Trophoblast cell (in vitro differentiated cells and primary cell): ENCODE measurements at regions not wholly inside any gene's neighbourhood (a gene's known extent, or its start where the extent isn't known, plus 50 kb on each side); places are given as distances from the start of the nearest gene placed in this dataset.
"Not testable (repeated sequence)": the region's sequence is repeated elsewhere in the genome, so short reads cannot be mapped to it uniquely, and the experiment has no call there.

Experiments used
- DNase-seq, 2 donors: peaks; one replicate each; pipeline ENCODE4 v3.0.0-alpha.2; 2016
- H2AFZ ChIP-seq: 2 replicates; pipeline ENCODE4 v1.6.1; 2013; ENCODE audit warnings: low read length, moderate library complexity, mild to moderate bottlenecking; ENCODE audit not compliant: insufficient read depth, poor library complexity
- H2AK5ac ChIP-seq: 2 replicates; pipeline ENCODE4 v1.6.1; 2013; ENCODE audit warnings: mild to moderate bottlenecking, low read length
- H2BK120ac ChIP-seq: 2 replicates; pipeline ENCODE4 v1.6.1; 2013; ENCODE audit warnings: low read length, mild to moderate bottlenecking, moderate library complexity; ENCODE audit not compliant: insufficient read depth, poor library complexity
- H2BK12ac ChIP-seq: 2 replicates; pipeline ENCODE4 v1.6.1; 2013; ENCODE audit warnings: mild to moderate bottlenecking, low read length, moderate library complexity
- H2BK5ac ChIP-seq: 2 replicates; pipeline ENCODE4 v1.6.1; 2013; ENCODE audit warnings: low read length, low read depth, moderate library complexity, mild to moderate bottlenecking; ENCODE audit not compliant: poor library complexity
- H3K14ac ChIP-seq: 2 replicates; pipeline ENCODE4 v1.6.1; 2013; ENCODE audit warnings: mild to moderate bottlenecking, low read length
- H3K18ac ChIP-seq: 2 replicates; pipeline ENCODE4 v1.6.1; 2013; ENCODE audit warnings: mild to moderate bottlenecking, low read length
- H3K23ac ChIP-seq: 2 replicates; pipeline ENCODE4 v1.6.1; 2013; ENCODE audit warnings: low read length
- H3K27ac ChIP-seq: 2 replicates; pipeline ENCODE4 v1.5.1; 2013; ENCODE audit warnings: low read depth, mild to moderate bottlenecking, inconsistent platforms, low read length, moderate library complexity
- H3K27me3 ChIP-seq: 2 replicates; pipeline ENCODE4 v1.6.1; 2013; ENCODE audit warnings: inconsistent platforms, mild to moderate bottlenecking, low read length, moderate library complexity; ENCODE audit not compliant: insufficient read depth
- H3K36me3 ChIP-seq, 2 experiments: 1 replicate in 1 of 2; 2 replicates in 1 of 2; pipeline ENCODE4 v1.6.1; 2013; ENCODE audit warnings: low read length in 2 of 2, mild to moderate bottlenecking in 2 of 2, moderate library complexity in 1 of 2; ENCODE audit not compliant: insufficient read depth in 2 of 2, control insufficient read depth in 1 of 2
- H3K4ac ChIP-seq: 2 replicates; pipeline ENCODE4 v1.6.1; 2013; ENCODE audit warnings: low read depth, mild to moderate bottlenecking, low read length, moderate library complexity
- H3K4me1 ChIP-seq, 2 experiments: 1 replicate in 1 of 2; 2 replicates in 1 of 2; pipeline ENCODE4 v1.6.1; 2013; ENCODE audit warnings: low read length in 2 of 2, mild to moderate bottlenecking in 2 of 2, moderate library complexity in 1 of 2; ENCODE audit not compliant: insufficient read depth in 2 of 2, control insufficient read depth in 1 of 2
- H3K4me2 ChIP-seq: 2 replicates; pipeline ENCODE4 v1.6.1; 2013; ENCODE audit warnings: inconsistent platforms, mild to moderate bottlenecking, low read length, moderate library complexity
- H3K4me3 ChIP-seq: 2 replicates; pipeline ENCODE4 v1.5.1; 2013; ENCODE audit warnings: mild to moderate bottlenecking, low read depth, low read length, inconsistent platforms
- H3K79me1 ChIP-seq: one replicate; pipeline ENCODE4 v1.6.1; 2013; ENCODE audit warnings: low read length
- H3K79me2 ChIP-seq: 2 replicates; pipeline ENCODE4 v1.6.1; 2013; ENCODE audit warnings: low read length, mild to moderate bottlenecking; ENCODE audit not compliant: control insufficient read depth, insufficient read depth, poor library complexity
- H3K9ac ChIP-seq: 2 replicates; pipeline ENCODE4 v1.6.1; 2013; ENCODE audit warnings: mild to moderate bottlenecking, low read length
- H3K9me3 ChIP-seq: 2 replicates; pipeline ENCODE4 v1.6.1; 2013; ENCODE audit warnings: low read depth, mild to moderate bottlenecking, control low read depth, inconsistent platforms, low read length; ENCODE audit not compliant: insufficient read depth
- H4K12ac ChIP-seq: 2 replicates; pipeline ENCODE4 v1.6.1; 2013; ENCODE audit warnings: low read depth, mild to moderate bottlenecking, low read length, moderate library complexity
- H4K8ac ChIP-seq: 2 replicates; pipeline ENCODE4 v1.6.1; 2013; ENCODE audit warnings: low read depth, mild to moderate bottlenecking, low read length, moderate library complexity
- H4K91ac ChIP-seq: one replicate; pipeline ENCODE4 v1.6.1; 2013; ENCODE audit warnings: low read depth, mild to moderate bottlenecking, low read length, moderate library complexity
- WGBS: extraction: QIAGEN DNeasy Blood & Tissue Kit; methylation state at CpG from one replicate; pipeline ENCODE4 v1.1.7; 2013; ENCODE audit warnings: missing lambda C conversion rate; ENCODE audit not compliant: insufficient read length, insufficient coverage; ENCODE audit errors: extremely low coverage; 5-methylcytosine and 5-hydroxymethylcytosine counted together

DNA sequence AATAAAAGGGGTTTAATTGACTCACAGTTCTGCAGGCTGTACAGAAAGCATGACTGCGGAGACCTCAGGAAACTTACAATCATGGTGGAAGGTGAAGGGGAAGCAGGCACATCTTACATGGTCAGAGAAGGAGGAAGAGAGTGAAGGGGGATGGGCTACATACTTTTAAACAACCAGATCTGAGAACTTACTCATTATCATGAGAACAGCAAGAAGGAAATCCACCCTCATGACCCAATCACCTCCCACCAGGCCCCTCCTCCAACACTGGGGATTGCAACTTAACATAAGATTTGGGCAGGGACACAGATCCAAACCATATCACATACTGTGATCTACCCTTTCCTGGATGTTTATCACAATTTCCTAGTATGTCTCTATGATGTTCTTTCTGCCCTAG lies 1093.0 kb upstream of the TMEM132C start:
- DNase-seq, H4K12ac ChIP-seq, H3K27ac ChIP-seq, H3K4ac ChIP-seq, H2BK120ac ChIP-seq, H3K9ac ChIP-seq, H2AK5ac ChIP-seq, H3K4me3 ChIP-seq, H3K79me1 ChIP-seq, H3K4me1 ChIP-seq, H3K23ac ChIP-seq, H3K79me2 ChIP-seq, H3K4me2 ChIP-seq, H2BK5ac ChIP-seq, H3K14ac ChIP-seq, H2BK12ac ChIP-seq, H2AFZ ChIP-seq, H3K18ac ChIP-seq, H4K91ac ChIP-seq, H4K8ac ChIP-seq, H3K27me3 ChIP-seq, H3K36me3 ChIP-seq: not testable (repeated sequence)
- peaks cover 18% of the 10 kb centered on the region for H3K9me3 ChIP-seq
- no CpG with 5 or more reads among the region's 1 CpG for WGBS

DNA sequence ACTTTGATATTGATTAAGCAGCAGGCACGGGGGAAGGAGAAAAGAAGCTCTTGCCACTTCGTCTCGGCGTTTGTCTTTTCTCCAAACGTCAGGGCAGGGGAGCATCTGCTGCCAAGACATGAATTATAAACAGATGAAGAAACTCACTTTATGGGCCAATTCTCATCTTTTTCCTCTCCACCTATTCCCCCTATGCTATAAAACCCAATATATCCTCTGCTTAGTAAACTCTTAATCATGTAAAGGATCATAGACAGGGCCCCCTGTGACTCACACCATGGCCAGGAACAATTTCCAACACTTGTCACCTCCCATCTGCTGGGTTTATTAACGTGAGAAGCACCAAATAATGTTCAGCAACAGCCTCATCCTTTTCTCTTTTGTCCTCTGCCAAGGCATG lies 1092.1 kb upstream of the TMEM132C start:
- Histone ChIP-seq H2BK12ac (no peak overlapping the region), H2BK120ac (no peak overlapping the region), H3K36me3 (no peaks in the 10 kb centered on the region), H3K79me1 (no peaks in the 10 kb centered on the region), H2AFZ (no peak overlapping the region), H3K9me3 (peaks cover 18% of the 10 kb centered on the region), H3K4me2 (no peak overlapping the region), H2AK5ac (no peak overlapping the region), H2BK5ac (no peak overlapping the region), H3K18ac (no peak overlapping the region), H3K4me3 (no peak overlapping the region), H4K91ac (no peak overlapping the region), H3K9ac (no peak overlapping the region), H3K4ac (no peak overlapping the region), H3K79me2 (no peaks in the 10 kb centered on the region), H4K12ac (no peak overlapping the region), H3K23ac (no peak overlapping the region), H3K27me3 (no peaks in the 10 kb centered on the region), H3K4me1 (no peaks in the 10 kb centered on the region), H3K14ac (no peak overlapping the region), H3K27ac (no peak overlapping the region), H4K8ac (no peak overlapping the region)
- no peak for DNase-seq
- no CpG with 5 or more reads among the region's 6 CpGs for WGBS

DNA sequence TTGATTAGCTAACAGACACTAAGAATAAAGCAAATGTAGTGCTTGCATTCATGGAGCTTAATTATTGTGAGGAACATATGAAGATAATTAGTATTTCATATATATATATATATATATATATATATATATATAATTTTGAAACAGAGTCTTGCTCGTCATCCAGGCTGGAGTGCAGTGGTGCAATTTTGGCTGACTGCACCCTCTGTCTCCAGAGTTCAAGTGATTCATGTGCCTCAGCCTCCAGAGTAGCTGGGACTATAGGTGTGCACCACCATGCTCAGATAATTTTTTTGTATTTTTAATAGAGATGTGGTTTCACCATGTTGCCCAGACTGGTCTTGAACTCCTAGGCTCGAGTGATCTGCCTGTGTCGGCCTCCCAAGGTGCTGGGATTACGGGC lies 1091.6 kb upstream of the TMEM132C start:
- no peak overlapping the region for H4K91ac ChIP-seq
- no peak overlapping the region for H3K27ac ChIP-seq
- no peak overlapping the region for H3K9ac ChIP-seq
- H3K14ac ChIP-seq: no peak overlapping the region
- H3K79me2 ChIP-seq: no peaks in the 10 kb centered on the region
- H3K79me1 ChIP-seq: no peaks in the 10 kb centered on the region
- H3K23ac ChIP-seq: no peak overlapping the region
- no peak overlapping the region for H2BK5ac ChIP-seq
- H3K36me3 ChIP-seq: no peaks in the 10 kb centered on the region
- WGBS: no CpG with 5 or more reads among the region's 4 CpGs
- no peak overlapping the region for H3K18ac ChIP-seq
- H2BK120ac ChIP-seq: no peak overlapping the region
- H4K12ac ChIP-seq: no peak overlapping the region
- H2AFZ ChIP-seq: no peak overlapping the region
- H3K4me1 ChIP-seq: no peaks in the 10 kb centered on the region
- no peak overlapping the region for H4K8ac ChIP-seq
- peaks cover 18% of the 10 kb centered on the region for H3K9me3 ChIP-seq
- H3K27me3 ChIP-seq: no peaks in the 10 kb centered on the region
- H3K4ac ChIP-seq: no peak overlapping the region
- H2AK5ac ChIP-seq: no peak overlapping the region
- H3K4me3 ChIP-seq: no peak overlapping the region
- no peak for DNase-seq
- H2BK12ac ChIP-seq: no peak overlapping the region
- no peak overlapping the region for H3K4me2 ChIP-seq

DNA sequence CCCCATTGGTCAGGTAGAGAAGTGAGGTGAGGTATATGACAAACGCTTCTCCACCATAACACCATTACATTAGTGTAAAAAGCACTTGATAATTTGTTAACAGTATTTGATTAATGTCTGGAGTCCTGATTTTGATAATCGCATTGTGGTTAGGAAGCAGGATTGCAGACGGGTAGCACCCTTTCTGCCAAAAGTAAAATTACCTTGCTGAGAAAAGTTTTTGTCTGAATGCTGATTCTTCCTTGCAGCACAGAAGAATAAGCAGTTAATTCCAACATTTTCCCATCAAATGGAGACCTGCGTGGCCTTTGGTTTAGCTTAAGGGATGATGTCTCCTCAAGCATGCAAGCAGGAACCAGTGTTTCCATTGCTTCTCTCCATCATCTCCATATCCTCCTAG lies 1090.2 kb upstream of the TMEM132C start:
- no peak overlapping the region for H2BK12ac ChIP-seq
- no peak overlapping the region for H2BK120ac ChIP-seq
- H3K18ac ChIP-seq: no peak overlapping the region
- H2AK5ac ChIP-seq: no peak overlapping the region
- no peak overlapping the region for H3K23ac ChIP-seq
- no peak overlapping the region for H4K8ac ChIP-seq
- no CpG with 5 or more reads among the region's 4 CpGs for WGBS
- H3K36me3 ChIP-seq: no peaks in the 10 kb centered on the region
- no peak overlapping the region for H3K27ac ChIP-seq
- no peaks in the 10 kb centered on the region for H3K4me1 ChIP-seq
- H4K91ac ChIP-seq: no peak overlapping the region
- H2AFZ ChIP-seq: no peak overlapping the region
- H3K4ac ChIP-seq: no peak overlapping the region
- H3K4me3 ChIP-seq: no peak overlapping the region
- H3K9ac ChIP-seq: no peak overlapping the region
- H3K14ac ChIP-seq: no peak overlapping the region
- no peak overlapping the region for H3K4me2 ChIP-seq
- peaks cover 17% of the 10 kb centered on the region for H3K9me3 ChIP-seq
- DNase-seq: no peak
- H2BK5ac ChIP-seq: no peak overlapping the region
- no peaks in the 10 kb centered on the region for H3K27me3 ChIP-seq
- no peaks in the 10 kb centered on the region for H3K79me1 ChIP-seq
- no peak overlapping the region for H4K12ac ChIP-seq
- no peaks in the 10 kb centered on the region for H3K79me2 ChIP-seq
